Astrocyte (in vitro differentiated cells and primary cell): ENCODE measurements at regions not wholly inside any gene's neighbourhood (a gene's known extent, or its start where the extent isn't known, plus 50 kb on each side); places are given as distances from the start of the nearest gene placed in this dataset.

Experiments used
- CTCF ChIP-seq: IDR thresholded peaks from 2 replicates; pipeline ENCODE4 v1.5.1; 2011; ENCODE audit warnings: low read depth, mild to moderate bottlenecking, inconsistent platforms, low read length, moderate library complexity; ENCODE audit not compliant: insufficient read depth
- EZH2 ChIP-seq: IDR thresholded peaks from 2 replicates; pipeline ENCODE4 v1.6.1; 2012; ENCODE audit warnings: mild to moderate bottlenecking, low read length, inconsistent platforms; ENCODE audit not compliant: insufficient read depth

DNA sequence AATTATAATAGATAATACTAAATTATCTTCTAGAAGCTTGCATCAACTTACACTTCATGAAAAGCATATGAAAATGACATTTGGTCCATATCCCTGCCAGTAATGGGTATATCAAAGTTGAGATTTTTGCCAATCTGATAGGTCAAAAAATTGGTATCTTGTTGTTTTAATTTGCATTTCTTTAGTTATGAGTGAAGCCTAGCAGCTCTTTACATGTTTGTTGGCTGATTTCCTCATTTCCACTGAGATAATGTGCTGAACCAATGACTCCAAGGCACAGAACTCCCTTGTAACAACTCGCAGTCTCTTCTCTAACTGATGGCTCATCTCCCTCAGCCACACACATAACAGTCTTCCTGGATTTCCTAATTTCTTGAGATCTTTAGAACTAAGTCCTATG lies 175.3 kb upstream of the SESN3 start:
- TF ChIP-seq CTCF (no peak), EZH2 (no peak)
